ENCODE measurements at regions not wholly inside any gene's neighbourhood (a gene's known extent, or its start where the extent isn't known, plus 50 kb on each side); places are given as distances from the start of the nearest gene placed in this dataset.

DNA sequence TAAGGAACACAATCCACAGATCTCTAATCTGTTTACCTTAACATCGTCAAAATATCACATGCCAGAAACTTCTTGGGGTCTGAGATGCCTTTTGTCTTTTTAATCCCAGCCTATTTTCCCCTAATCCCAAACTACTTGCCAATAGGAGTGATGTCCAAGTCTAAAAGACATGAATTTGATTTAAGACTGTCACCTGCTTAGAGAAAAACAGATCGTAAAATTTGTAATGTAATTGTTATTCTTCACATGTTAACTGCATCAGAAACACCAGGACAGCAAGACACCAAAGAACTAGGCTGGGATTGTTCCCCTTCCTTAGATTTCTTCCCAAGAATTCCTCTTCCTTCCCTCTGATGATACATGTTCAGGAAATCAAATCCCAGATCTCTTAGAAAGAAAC, 198.1 kb upstream of the ARHGAP20 start:
- TF ChIP-seq, protein P1, sequence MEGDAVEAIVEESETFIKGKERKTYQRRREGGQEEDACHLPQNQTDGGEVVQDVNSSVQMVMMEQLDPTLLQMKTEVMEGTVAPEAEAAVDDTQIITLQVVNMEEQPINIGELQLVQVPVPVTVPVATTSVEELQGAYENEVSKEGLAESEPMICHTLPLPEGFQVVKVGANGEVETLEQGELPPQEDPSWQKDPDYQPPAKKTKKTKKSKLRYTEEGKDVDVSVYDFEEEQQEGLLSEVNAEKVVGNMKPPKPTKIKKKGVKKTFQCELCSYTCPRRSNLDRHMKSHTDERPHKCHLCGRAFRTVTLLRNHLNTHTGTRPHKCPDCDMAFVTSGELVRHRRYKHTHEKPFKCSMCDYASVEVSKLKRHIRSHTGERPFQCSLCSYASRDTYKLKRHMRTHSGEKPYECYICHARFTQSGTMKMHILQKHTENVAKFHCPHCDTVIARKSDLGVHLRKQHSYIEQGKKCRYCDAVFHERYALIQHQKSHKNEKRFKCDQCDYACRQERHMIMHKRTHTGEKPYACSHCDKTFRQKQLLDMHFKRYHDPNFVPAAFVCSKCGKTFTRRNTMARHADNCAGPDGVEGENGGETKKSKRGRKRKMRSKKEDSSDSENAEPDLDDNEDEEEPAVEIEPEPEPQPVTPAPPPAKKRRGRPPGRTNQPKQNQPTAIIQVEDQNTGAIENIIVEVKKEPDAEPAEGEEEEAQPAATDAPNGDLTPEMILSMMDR (IDR thresholded peaks at IDR 0.05), result no peak
- TF ChIP-seq POLR2A (IDR thresholded peaks at IDR 0.05) (no peak), POLR2AphosphoS5 (IDR thresholded peaks at IDR 0.05) (no peak)

Measured in upper lobe of left lung (tissue), 4 donors.